ENCODE measurements at regions not wholly inside any gene's neighbourhood (a gene's known extent, or its start where the extent isn't known, plus 50 kb on each side); places are given as distances from the start of the nearest gene placed in this dataset.

DNA sequence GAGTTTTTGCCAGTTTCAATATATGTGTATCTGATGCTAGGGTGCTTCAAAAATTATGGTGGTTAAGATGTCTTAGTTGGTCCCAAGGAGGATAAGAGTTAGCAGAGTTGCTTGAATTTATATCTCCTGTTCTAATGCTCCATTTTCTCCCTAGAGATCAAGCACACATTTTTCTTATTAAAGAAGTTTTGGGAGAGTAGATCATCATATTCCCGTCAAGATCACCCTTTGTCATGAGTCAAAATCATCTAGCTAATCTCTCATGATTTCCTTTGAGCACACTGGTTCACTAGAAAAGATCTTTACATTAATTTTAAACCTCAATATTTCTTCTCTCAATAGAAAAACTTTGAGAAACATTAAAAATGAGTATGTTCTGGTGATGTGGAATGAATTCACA, 429.9 kb upstream of the SEMA3A start:
- ATAC-seq (no peak), DNase-seq (no peak)
- no peak overlapping the region for H3K27ac ChIP-seq
- H3K9me3 ChIP-seq: no peaks in the 10 kb centered on the region
- H3K4me1 ChIP-seq: no peaks in the 10 kb centered on the region
- H3K36me3 ChIP-seq: no peaks in the 10 kb centered on the region
- 25% methylated on average over 1 of the region's 1 CpG for WGBS (ENCODE audit: insufficient coverage, low coverage, low lambda C conversion rate, missing lambda C conversion rate)
- H3K27me3 ChIP-seq: no peaks in the 10 kb centered on the region
- no peak overlapping the region for H3K4me3 ChIP-seq
- intact Hi-C loops (cut with DNase I): no loop called here
- TF ChIP-seq POLR2A (IDR thresholded peaks at IDR 0.05): no peak
- TF ChIP-seq, protein P1, sequence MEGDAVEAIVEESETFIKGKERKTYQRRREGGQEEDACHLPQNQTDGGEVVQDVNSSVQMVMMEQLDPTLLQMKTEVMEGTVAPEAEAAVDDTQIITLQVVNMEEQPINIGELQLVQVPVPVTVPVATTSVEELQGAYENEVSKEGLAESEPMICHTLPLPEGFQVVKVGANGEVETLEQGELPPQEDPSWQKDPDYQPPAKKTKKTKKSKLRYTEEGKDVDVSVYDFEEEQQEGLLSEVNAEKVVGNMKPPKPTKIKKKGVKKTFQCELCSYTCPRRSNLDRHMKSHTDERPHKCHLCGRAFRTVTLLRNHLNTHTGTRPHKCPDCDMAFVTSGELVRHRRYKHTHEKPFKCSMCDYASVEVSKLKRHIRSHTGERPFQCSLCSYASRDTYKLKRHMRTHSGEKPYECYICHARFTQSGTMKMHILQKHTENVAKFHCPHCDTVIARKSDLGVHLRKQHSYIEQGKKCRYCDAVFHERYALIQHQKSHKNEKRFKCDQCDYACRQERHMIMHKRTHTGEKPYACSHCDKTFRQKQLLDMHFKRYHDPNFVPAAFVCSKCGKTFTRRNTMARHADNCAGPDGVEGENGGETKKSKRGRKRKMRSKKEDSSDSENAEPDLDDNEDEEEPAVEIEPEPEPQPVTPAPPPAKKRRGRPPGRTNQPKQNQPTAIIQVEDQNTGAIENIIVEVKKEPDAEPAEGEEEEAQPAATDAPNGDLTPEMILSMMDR (IDR thresholded peaks at IDR 0.05): no peak

DNA sequence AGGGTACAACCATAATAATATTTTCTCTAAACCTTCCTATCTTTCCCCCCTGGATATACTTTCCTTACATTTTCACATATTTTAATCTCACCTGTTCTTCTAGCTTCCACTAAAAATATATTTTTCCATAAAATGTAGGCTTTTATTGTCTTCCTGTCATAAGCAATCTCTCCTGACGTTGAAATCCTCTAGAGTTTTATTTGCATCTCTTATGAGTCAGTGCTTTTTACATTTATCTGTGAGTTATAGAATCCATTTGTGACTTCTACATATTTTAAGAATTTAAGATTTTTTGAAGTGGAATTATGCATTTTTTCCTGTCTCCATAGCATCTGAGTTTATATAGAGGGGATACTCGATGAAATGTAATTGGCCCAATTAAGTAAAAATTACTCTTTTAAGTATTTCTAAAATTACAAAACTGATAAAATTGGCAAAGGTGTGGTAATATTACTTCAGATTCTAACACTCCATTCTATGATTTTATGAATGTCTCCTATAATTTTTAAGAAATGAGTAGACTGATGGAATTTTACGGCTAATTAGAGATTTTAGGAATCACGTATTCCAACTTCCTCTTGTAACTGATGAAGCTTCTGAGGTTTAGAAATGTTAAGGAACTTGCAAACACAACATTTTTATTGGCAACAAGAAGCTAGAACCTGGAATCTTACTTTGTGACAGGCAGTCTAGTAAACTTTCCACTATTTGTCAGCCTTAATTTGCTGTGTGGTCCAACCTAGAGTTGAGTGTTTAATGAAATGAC, 422.9 kb upstream of the SEMA3A start:
- no peaks in the 10 kb centered on the region for H3K36me3 ChIP-seq
- no peak overlapping the region for H3K4me3 ChIP-seq
- DNase-seq (no peak), ATAC-seq (no peak)
- H3K27ac ChIP-seq: no peak overlapping the region
- no peak for TF ChIP-seq POLR2A (IDR thresholded peaks at IDR 0.05)
- TF ChIP-seq, protein P1 (IDR thresholded peaks at IDR 0.05): no peak
- H3K27me3 ChIP-seq: no peaks in the 10 kb centered on the region
- H3K4me1 ChIP-seq: no peaks in the 10 kb centered on the region
- intact Hi-C loops (cut with DNase I): no loop called here
- no peaks in the 10 kb centered on the region for H3K9me3 ChIP-seq
- WGBS (ENCODE audit: insufficient coverage, low coverage, low lambda C conversion rate, missing lambda C conversion rate): 79% methylated on average over 4 of the region's 4 CpGs

DNA sequence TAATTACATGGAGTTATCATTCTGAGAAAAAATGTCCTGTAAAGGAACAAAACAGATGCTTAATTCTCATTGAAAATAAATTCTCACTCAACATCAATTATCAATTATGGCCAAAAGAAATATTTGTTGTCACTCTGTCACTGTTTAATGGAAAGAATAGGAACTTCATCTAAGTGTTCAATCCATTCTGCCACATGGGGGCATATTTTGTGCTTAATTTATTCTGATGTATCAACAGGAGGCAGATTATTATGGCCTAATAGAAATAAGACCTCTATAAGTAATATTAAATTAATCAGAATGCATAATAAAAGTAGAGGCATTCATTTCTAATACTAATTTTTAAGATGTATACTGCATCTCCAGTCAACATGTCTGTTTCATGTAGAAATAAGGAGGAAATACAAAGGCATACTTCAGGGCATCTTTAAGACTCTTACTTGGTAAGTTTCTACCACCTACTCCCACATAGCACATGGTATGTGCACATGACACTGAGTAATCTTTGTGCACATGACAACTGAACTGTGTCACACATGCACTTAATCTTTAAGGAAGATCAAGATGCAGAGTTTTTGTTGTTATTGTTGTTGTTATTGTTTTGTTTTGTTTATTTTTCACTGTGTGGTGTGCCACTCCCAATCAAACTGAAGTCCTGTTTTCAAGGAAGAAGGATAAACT, 420.4 kb upstream of the SEMA3A start:
- Histone ChIP-seq H3K4me3 (no peak overlapping the region), H3K9me3 (no peaks in the 10 kb centered on the region), H3K27ac (no peak overlapping the region), H3K27me3 (no peaks in the 10 kb centered on the region), H3K4me1 (no peaks in the 10 kb centered on the region), H3K36me3 (no peaks in the 10 kb centered on the region)
- intact Hi-C loops (cut with DNase I): no loop called here
- ATAC-seq: no peak
- TF ChIP-seq, protein P1 (IDR thresholded peaks at IDR 0.05): peak in 1 of 4 donors; percentile 9
- no peak for TF ChIP-seq POLR2A (IDR thresholded peaks at IDR 0.05)
- DNase-seq: no peak

DNA sequence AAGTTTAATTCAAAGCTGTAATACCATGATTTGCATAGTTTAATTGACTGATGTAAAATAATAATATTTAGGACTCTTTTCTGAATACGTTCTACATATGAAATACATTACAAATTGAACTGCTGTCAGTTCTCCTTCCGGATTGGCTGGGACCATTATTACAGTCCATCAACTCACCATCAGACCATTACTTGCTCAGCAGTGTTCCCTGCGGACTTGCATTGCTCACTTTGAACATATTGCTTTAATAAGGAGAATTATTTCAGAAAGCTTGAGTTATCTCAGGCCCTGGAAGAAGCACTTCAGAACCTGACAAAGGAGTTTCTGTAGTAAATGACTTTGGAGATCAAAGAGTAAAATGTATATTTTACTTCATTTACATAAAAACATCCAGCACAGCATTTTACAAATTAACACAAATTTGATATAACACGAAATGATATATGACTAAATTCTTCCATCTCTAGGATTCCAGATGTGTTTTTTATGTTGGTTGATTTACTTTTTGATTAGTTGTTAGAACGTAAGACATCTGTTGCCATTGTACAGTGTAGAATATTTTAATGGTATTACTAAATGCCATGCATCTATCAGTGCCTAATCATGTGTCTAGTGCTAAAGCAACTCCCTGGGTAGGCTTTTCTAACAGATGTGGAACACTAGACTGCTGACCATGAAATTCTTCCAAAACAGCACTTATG, 418.5 kb upstream of the SEMA3A start:
- Histone ChIP-seq H3K4me3 (no peak overlapping the region), H3K4me1 (no peaks in the 10 kb centered on the region), H3K9me3 (no peaks in the 10 kb centered on the region), H3K36me3 (no peaks in the 10 kb centered on the region), H3K27me3 (no peaks in the 10 kb centered on the region), H3K27ac (no peak overlapping the region)
- TF ChIP-seq POLR2A (IDR thresholded peaks at IDR 0.05): no peak
- TF ChIP-seq, protein P1 (IDR thresholded peaks at IDR 0.05): no peak
- ATAC-seq: no peak
- 60% methylated on average over 5 of the region's 5 CpGs for WGBS (ENCODE audit: insufficient coverage, low coverage, low lambda C conversion rate, missing lambda C conversion rate)
- DNase-seq: no peak
- intact Hi-C loops (cut with DNase I): no loop called here

All from right lobe of liver (tissue), 6 donors.